SIG-M5 treated with dmso at 0.1 percent for 504 hours (cell line): ENCODE measurements at regions not wholly inside any gene's neighbourhood (a gene's known extent, or its start where the extent isn't known, plus 50 kb on each side); places are given as distances from the start of the nearest gene placed in this dataset.

Experiments
- DNase-seq: peaks from one replicate; lab custom pipeline; 2025; ENCODE audit not compliant: unreplicated experiment; lab: John Stamatoyannopoulos, UW

- no peak for DNase-seq
These were observed 80.3 kb upstream of the HHIP start for GRCh38 chr4:144565527-144566195.

GRCh38 chr4:144572660-144573059 lies 73.3 kb upstream of the HHIP start:
- no peak for DNase-seq

GRCh38 chr4:144574000-144574399 lies 72.0 kb upstream of the HHIP start:
- DNase-seq = no peak

GRCh38 chr4:144574509-144574908 lies 71.4 kb upstream of the HHIP start:
- DNase-seq = no peak

GRCh38 chr4:144575181-144575580 lies 70.8 kb upstream of the HHIP start:
- DNase-seq = no peak

GRCh38 chr4:144578681-144579080 lies 67.3 kb upstream of the HHIP start:
- no peak for DNase-seq

- DNase-seq = no peak
These were observed 66.4 kb upstream of the HHIP start for GRCh38 chr4:144579411-144580030.

GRCh38 chr4:144580430-144580829 lies 65.5 kb upstream of the HHIP start:
- no peak for DNase-seq

- no peak for DNase-seq
These were observed 63.7 kb upstream of the HHIP start for GRCh38 chr4:144582105-144582850.

- DNase-seq = no peak
These were observed 63.0 kb upstream of the HHIP start for GRCh38 chr4:144582975-144583374.

- DNase-seq = no peak
These were observed 62.3 kb upstream of the HHIP start for GRCh38 chr4:144583658-144584057.

- no peak for DNase-seq
These were observed 61.5 kb upstream of the HHIP start for GRCh38 chr4:144584428-144584827.

- no peak for DNase-seq
These were observed 56.4 kb upstream of the HHIP start for GRCh38 chr4:144589512-144589911.

- no peak for DNase-seq
These were observed 55.9 kb upstream of the HHIP start for GRCh38 chr4:144590020-144590419.

- no peak for DNase-seq
These were observed 54.6 kb upstream of the HHIP start for GRCh38 chr4:144591401-144591800.

- DNase-seq = no peak
These were observed 53.7 kb upstream of the HHIP start for GRCh38 chr4:144592264-144592663.

GRCh38 chr4:144594471-144594986 lies 51.4 kb upstream of the HHIP start:
- DNase-seq = no peak

- DNase-seq = no peak
These were observed 50.3 kb upstream of the HHIP start for GRCh38 chr4:144595681-144596080.
